Mesothelial cell of epicardium (in vitro differentiated cells): ENCODE measurements at regions not wholly inside any gene's neighbourhood (a gene's known extent, or its start where the extent isn't known, plus 50 kb on each side); places are given as distances from the start of the nearest gene placed in this dataset.

Experiments used
- DNase-seq, 2 experiments: peaks; one replicate each; pipeline ENCODE4 v3.0.0; 2021; ENCODE audit warnings: low spot score in 2 of 2; ENCODE audit not compliant: unreplicated experiment in 2 of 2
- H3K27ac Mint-ChIP-seq: 2 replicates; pipeline ENCODE4 v1.8.0; 2021; ENCODE audit warnings: mixed read lengths
- H3K27me3 Mint-ChIP-seq: 2 replicates; pipeline ENCODE4 v1.8.0; 2021; ENCODE audit warnings: low read depth, mixed read lengths
- H3K36me3 Mint-ChIP-seq: 2 replicates; pipeline ENCODE4 v1.8.0; 2021; ENCODE audit warnings: mixed read lengths
- H3K4me1 Mint-ChIP-seq: 2 replicates; pipeline ENCODE4 v1.8.0; 2021; ENCODE audit warnings: mixed read lengths
- H3K4me3 Mint-ChIP-seq: 2 replicates; pipeline ENCODE4 v1.8.0; 2021; ENCODE audit warnings: mild to moderate bottlenecking, moderate library complexity, mixed read lengths
- H3K9me3 Mint-ChIP-seq: 2 replicates; pipeline ENCODE4 v1.8.0; 2021; ENCODE audit warnings: mixed read lengths
- CTCF ChIP-seq: fragments of 200-600 bp; sonication (generic); IDR thresholded peaks from one replicate; pipeline ENCODE4 v1.5.0; 2021; ENCODE audit warnings: antibody characterized with exemption; ENCODE audit not compliant: unreplicated experiment

- Mint-ChIP-seq H3K4me1 (no peaks in the 10 kb centered on the region), H3K9me3 (peaks cover 50% of the 10 kb centered on the region), H3K27me3 (no peaks in the 10 kb centered on the region), H3K27ac (no peak overlapping the region), H3K4me3 (no peak overlapping the region), H3K36me3 (peaks cover 2% of the 10 kb centered on the region)
- TF ChIP-seq CTCF = no peak
- no peak for DNase-seq
These were observed 824.9 kb downstream of the TBC1D22A start for GRCh38 chr22:47587361-47587760.

GRCh38 chr22:47586946-47587345 is 824.5 kb downstream of the TBC1D22A start:
- Mint-ChIP-seq H3K36me3 (peaks cover 2% of the 10 kb centered on the region), H3K4me3 (no peak overlapping the region), H3K27ac (no peak overlapping the region), H3K4me1 (no peaks in the 10 kb centered on the region), H3K27me3 (no peaks in the 10 kb centered on the region), H3K9me3 (peaks cover 50% of the 10 kb centered on the region)
- no peak for TF ChIP-seq CTCF
- DNase-seq = no peak

GRCh38 chr22:47586038-47586437 is 823.6 kb downstream of the TBC1D22A start:
- DNase-seq = no peak
- Mint-ChIP-seq H3K27me3 (no peaks in the 10 kb centered on the region), H3K4me3 (no peak overlapping the region), H3K4me1 (no peaks in the 10 kb centered on the region), H3K27ac (no peak overlapping the region), H3K36me3 (peaks cover 2% of the 10 kb centered on the region), H3K9me3 (peaks cover 51% of the 10 kb centered on the region)
- no peak for TF ChIP-seq CTCF

GRCh38 chr22:47583959-47584562 is 821.6 kb downstream of the TBC1D22A start:
- Mint-ChIP-seq H3K36me3 (peaks cover 4% of the 10 kb centered on the region), H3K27me3 (no peaks in the 10 kb centered on the region), H3K4me3 (no peak overlapping the region), H3K4me1 (no peaks in the 10 kb centered on the region), H3K9me3 (peaks cover 56% of the 10 kb centered on the region), H3K27ac (no peak overlapping the region)
- no peak for TF ChIP-seq CTCF
- DNase-seq = no peak

- no peak overlapping the region for H3K27ac Mint-ChIP-seq
- peaks cover 2% of the 10 kb centered on the region for H3K36me3 Mint-ChIP-seq
- no peak for TF ChIP-seq CTCF
- H3K9me3 Mint-ChIP-seq = peaks cover 59% of the 10 kb centered on the region
- H3K27me3 Mint-ChIP-seq = no peaks in the 10 kb centered on the region
- no peaks in the 10 kb centered on the region for H3K4me1 Mint-ChIP-seq
- H3K4me3 Mint-ChIP-seq = no peak overlapping the region
- DNase-seq = no peak
These were observed 819.6 kb downstream of the TBC1D22A start for GRCh38 chr22:47582067-47582466.

- no peak for TF ChIP-seq CTCF
- H3K4me3 Mint-ChIP-seq = no peak overlapping the region
- no peaks in the 10 kb centered on the region for H3K4me1 Mint-ChIP-seq
These were observed 817.7 kb downstream of the TBC1D22A start for GRCh38 chr22:47580121-47580520.

More at GRCh38 chr22:47580121-47580520, 817.7 kb downstream of the TBC1D22A start:
- Mint-ChIP-seq H3K36me3 (peaks cover 5% of the 10 kb centered on the region), H3K9me3 (peaks cover 63% of the 10 kb centered on the region), H3K27me3 (no peaks in the 10 kb centered on the region), H3K27ac (no peak overlapping the region)
- DNase-seq = no peak
